Activated CD8-positive, alpha-beta T cell treated with anti-CD3 and anti-CD28 coated beads for 36 hours (primary cell): ENCODE measurements at regions not wholly inside any gene's neighbourhood (a gene's known extent, or its start where the extent isn't known, plus 50 kb on each side); places are given as distances from the start of the nearest gene placed in this dataset.

Experiments
- ATAC-seq: fragments of 200-7000 bp; cut with Tn5 transposase; one replicate; pipeline ENCODE4 v1.10.0; 2021; ENCODE audit warnings: mild to moderate bottlenecking, moderate library complexity
- CTCF ChIA-PET: fragments of 350-600 bp; sonication (Branson Sonifier 250); formaldehyde crosslinking; loops from one replicate; lab custom pipeline; 2021; ENCODE audit warnings: antibody characterized with exemption; lab: Charles Lee
- POLR2A ChIA-PET: fragments of 350-600 bp; sonication (Branson Sonifier 250); formaldehyde crosslinking; loops from one replicate; lab custom pipeline; 2021; ENCODE audit warnings: antibody characterized with exemption; lab: Charles Lee
- DNase-seq: peaks from one replicate; pipeline ENCODE4 v3.0.0-alpha.2; 2020
- H3K27ac Mint-ChIP-seq: one replicate; pipeline ENCODE4 v1.8.0; 2021; ENCODE audit warnings: mild to moderate bottlenecking, mixed read lengths
- H3K27me3 Mint-ChIP-seq: one replicate; pipeline ENCODE4 v1.8.0; 2021; ENCODE audit warnings: mixed read lengths
- H3K36me3 Mint-ChIP-seq: one replicate; pipeline ENCODE4 v1.8.0; 2021; ENCODE audit warnings: low read depth, mixed read lengths
- H3K4me1 Mint-ChIP-seq: one replicate; pipeline ENCODE4 v1.8.0; 2021; ENCODE audit warnings: low read depth, mixed read lengths
- H3K4me3 Mint-ChIP-seq: one replicate; pipeline ENCODE4 v1.8.0; 2021; ENCODE audit warnings: mild to moderate bottlenecking, moderate library complexity, mixed read lengths
- H3K9me3 Mint-ChIP-seq: one replicate; pipeline ENCODE4 v1.8.0; 2021; ENCODE audit warnings: mixed read lengths
- intact Hi-C: fragments of 100-400 bp; cut with micrococcal nuclease; formaldehyde crosslinking; loops from one replicate; pipeline ENCODE4 v1.10.0; 2022
- TF ChIP-seq, protein P1 (sequence below): fragments of 200-600 bp; IDR thresholded peaks from one replicate; pipeline ENCODE4 v1.8.0; 2022; ENCODE audit warnings: antibody characterized with exemption, mild to moderate bottlenecking

DNA sequence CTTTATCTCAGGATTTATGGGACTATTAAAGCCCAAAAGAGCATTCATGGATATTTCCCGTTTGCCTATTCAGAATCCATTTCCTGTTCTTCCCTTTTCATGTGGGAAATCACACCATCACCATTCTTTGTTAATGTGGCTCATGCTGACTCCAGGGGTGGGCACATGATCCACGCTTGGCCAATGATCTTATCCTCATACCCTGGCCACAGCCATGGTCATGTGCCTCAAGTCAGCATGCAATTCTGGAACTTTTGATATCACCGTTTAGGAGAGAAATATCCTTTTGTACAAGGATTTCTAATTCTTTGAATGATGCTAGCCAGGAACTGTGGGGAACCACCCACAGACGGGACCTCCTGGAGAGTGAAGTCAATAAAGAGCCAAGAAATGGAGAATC is 272.2 kb downstream of the PRELID2 start:
- ATAC-seq (no peak), DNase-seq (no peak)
- ChIA-PET CTCF (no interaction called here), POLR2A (no interaction called here)
- TF ChIP-seq, protein P1, sequence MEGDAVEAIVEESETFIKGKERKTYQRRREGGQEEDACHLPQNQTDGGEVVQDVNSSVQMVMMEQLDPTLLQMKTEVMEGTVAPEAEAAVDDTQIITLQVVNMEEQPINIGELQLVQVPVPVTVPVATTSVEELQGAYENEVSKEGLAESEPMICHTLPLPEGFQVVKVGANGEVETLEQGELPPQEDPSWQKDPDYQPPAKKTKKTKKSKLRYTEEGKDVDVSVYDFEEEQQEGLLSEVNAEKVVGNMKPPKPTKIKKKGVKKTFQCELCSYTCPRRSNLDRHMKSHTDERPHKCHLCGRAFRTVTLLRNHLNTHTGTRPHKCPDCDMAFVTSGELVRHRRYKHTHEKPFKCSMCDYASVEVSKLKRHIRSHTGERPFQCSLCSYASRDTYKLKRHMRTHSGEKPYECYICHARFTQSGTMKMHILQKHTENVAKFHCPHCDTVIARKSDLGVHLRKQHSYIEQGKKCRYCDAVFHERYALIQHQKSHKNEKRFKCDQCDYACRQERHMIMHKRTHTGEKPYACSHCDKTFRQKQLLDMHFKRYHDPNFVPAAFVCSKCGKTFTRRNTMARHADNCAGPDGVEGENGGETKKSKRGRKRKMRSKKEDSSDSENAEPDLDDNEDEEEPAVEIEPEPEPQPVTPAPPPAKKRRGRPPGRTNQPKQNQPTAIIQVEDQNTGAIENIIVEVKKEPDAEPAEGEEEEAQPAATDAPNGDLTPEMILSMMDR = no peak
- no peaks in the 10 kb centered on the region for H3K4me1 Mint-ChIP-seq
- intact Hi-C loops = no loop called here
- H3K9me3 Mint-ChIP-seq = no peaks in the 10 kb centered on the region
- no peak overlapping the region for H3K27ac Mint-ChIP-seq
- no peak overlapping the region for H3K4me3 Mint-ChIP-seq
- H3K27me3 Mint-ChIP-seq = no peaks in the 10 kb centered on the region
- no peaks in the 10 kb centered on the region for H3K36me3 Mint-ChIP-seq

DNA sequence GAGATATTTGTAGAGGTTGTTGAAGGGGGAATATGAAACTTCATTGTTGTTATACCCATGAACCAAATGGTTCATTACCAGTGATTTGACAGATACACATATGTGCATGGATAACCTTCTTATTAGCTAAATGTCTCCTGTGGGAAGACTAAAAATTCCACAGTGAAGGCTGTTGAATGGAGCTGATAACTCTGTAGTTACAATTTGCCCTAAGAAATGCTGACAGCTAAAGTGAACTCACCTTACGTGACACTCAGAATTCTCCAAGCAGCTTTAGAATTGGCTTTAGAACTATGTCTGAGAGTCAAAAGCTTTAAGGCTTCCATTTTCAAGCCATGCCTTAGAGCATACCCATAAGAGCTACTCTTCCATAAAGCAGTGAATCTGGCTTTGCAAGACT is 276.9 kb downstream of the PRELID2 start:
- no peaks in the 10 kb centered on the region for H3K9me3 Mint-ChIP-seq
- no peak for DNase-seq
- TF ChIP-seq, protein P1 = no peak
- CTCF ChIA-PET = no interaction called here
- H3K4me3 Mint-ChIP-seq = no peak overlapping the region
- POLR2A ChIA-PET = no interaction called here
- H3K4me1 Mint-ChIP-seq = no peaks in the 10 kb centered on the region
- no peak for ATAC-seq
- H3K36me3 Mint-ChIP-seq = no peaks in the 10 kb centered on the region
- no peak overlapping the region for H3K27ac Mint-ChIP-seq
- H3K27me3 Mint-ChIP-seq = no peaks in the 10 kb centered on the region
- intact Hi-C loops = no loop called here

DNA sequence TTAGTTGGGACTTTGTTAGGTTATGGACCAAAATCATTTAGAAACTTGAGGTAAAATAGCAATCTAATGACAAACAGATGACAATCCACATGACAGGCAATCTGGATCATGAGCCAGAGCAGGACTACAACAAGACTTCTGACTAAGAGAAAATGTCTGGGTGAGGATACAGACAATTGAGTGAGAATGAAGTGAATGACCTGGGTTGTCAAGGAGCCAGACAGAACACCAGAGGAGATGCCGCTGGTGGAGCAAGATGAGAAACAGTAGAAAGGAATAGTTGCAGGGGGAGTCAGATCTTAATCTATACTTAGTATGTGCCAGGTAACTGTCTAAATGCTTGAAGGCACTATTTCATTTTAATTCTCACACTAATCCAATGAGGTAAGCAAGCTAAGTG is 277.8 kb downstream of the PRELID2 start:
- TF ChIP-seq, protein P1 = no peak
- no peaks in the 10 kb centered on the region for H3K9me3 Mint-ChIP-seq
- no peaks in the 10 kb centered on the region for H3K27me3 Mint-ChIP-seq
- H3K4me1 Mint-ChIP-seq = no peaks in the 10 kb centered on the region
- H3K27ac Mint-ChIP-seq = no peak overlapping the region
- H3K36me3 Mint-ChIP-seq = no peaks in the 10 kb centered on the region
- CTCF ChIA-PET = no interaction called here
- intact Hi-C loops = no loop called here
- POLR2A ChIA-PET = no interaction called here
- DNase-seq = no peak
- no peak overlapping the region for H3K4me3 Mint-ChIP-seq
- no peak for ATAC-seq

GRCh38 chr5:145554399-145554798 is 280.7 kb downstream of the PRELID2 start:
- H3K27me3 Mint-ChIP-seq = no peaks in the 10 kb centered on the region
- no peaks in the 10 kb centered on the region for H3K36me3 Mint-ChIP-seq
- no peak overlapping the region for H3K4me3 Mint-ChIP-seq
- no peak for DNase-seq
- intact Hi-C loops = no loop called here
- no peak for ATAC-seq
- H3K27ac Mint-ChIP-seq = no peak overlapping the region
- H3K9me3 Mint-ChIP-seq = no peaks in the 10 kb centered on the region
- H3K4me1 Mint-ChIP-seq = no peaks in the 10 kb centered on the region
- ChIA-PET CTCF (no interaction called here), POLR2A (no interaction called here)
- TF ChIP-seq, protein P1 = no peak

DNA sequence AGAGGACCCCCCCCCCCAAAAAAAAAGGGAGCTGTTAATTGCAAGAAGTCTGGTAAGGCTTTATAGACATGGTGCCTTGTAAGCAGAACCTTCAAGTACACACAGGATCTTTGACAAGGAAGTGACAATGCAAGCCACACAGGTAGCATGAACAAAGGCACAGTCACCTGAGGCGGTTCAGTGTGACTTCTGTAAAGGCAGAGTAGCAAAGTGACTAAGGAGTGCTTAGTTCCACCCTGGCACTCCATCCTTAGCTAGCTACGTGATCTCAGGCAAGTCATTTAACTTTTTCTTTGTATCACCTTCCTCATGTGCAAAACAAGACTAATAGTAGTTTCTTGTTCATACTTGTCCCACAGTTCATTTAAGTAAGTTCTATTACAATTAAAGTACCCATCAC is 282.0 kb downstream of the PRELID2 start:
- H3K27ac Mint-ChIP-seq = no peak overlapping the region
- no peak overlapping the region for H3K4me3 Mint-ChIP-seq
- no peaks in the 10 kb centered on the region for H3K9me3 Mint-ChIP-seq
- ATAC-seq = no peak
- no peaks in the 10 kb centered on the region for H3K27me3 Mint-ChIP-seq
- no peak for DNase-seq
- H3K4me1 Mint-ChIP-seq = no peaks in the 10 kb centered on the region
- TF ChIP-seq, protein P1 = no peak
- no peaks in the 10 kb centered on the region for H3K36me3 Mint-ChIP-seq
- POLR2A ChIA-PET = interaction anchor here (0.6 kb wide), 1 partner anchor 12 kb away, joined by 3 read pairs; no protein-coding TSS in a partner anchor
- intact Hi-C loops = no loop called here
- CTCF ChIA-PET = no interaction called here
